Glutamatergic neuron (in vitro differentiated cells): ENCODE measurements at regions not wholly inside any gene's neighbourhood (a gene's known extent, or its start where the extent isn't known, plus 50 kb on each side); places are given as distances from the start of the nearest gene placed in this dataset.

Experiments used
- DNase-seq: peaks from one replicate; pipeline ENCODE4 v3.0.0; 2022
- H3K27ac Mint-ChIP-seq: one replicate; pipeline ENCODE4 v1.8.0; 2020; ENCODE audit warnings: mild to moderate bottlenecking, mixed read lengths, inconsistent platforms; ENCODE audit not compliant: unreplicated experiment
- H3K27me3 Mint-ChIP-seq: one replicate; pipeline ENCODE4 v1.8.0; 2020; ENCODE audit warnings: mild to moderate bottlenecking, moderate library complexity, mixed read lengths, inconsistent platforms; ENCODE audit not compliant: unreplicated experiment
- H3K36me3 Mint-ChIP-seq: one replicate; pipeline ENCODE4 v1.8.0; 2020; ENCODE audit warnings: mild to moderate bottlenecking, mixed read lengths, inconsistent platforms; ENCODE audit not compliant: unreplicated experiment
- H3K4me1 Mint-ChIP-seq: one replicate; pipeline ENCODE4 v1.8.0; 2020; ENCODE audit warnings: mild to moderate bottlenecking, low read depth, mixed read lengths, inconsistent platforms; ENCODE audit not compliant: unreplicated experiment
- H3K4me3 Mint-ChIP-seq: one replicate; pipeline ENCODE4 v1.8.0; 2020; ENCODE audit warnings: mild to moderate bottlenecking, mixed read lengths, inconsistent platforms; ENCODE audit not compliant: unreplicated experiment
- H3K9me3 Mint-ChIP-seq: one replicate; pipeline ENCODE4 v1.8.0; 2020; ENCODE audit warnings: mild to moderate bottlenecking, moderate library complexity, mixed read lengths, inconsistent platforms; ENCODE audit not compliant: unreplicated experiment
- TF ChIP-seq, protein P1 (sequence below): fragments of 200-600 bp; sonication (generic); IDR thresholded peaks from one replicate; pipeline ENCODE4 v1.5.0; 2021; ENCODE audit not compliant: partially characterized antibody, unreplicated experiment

DNA sequence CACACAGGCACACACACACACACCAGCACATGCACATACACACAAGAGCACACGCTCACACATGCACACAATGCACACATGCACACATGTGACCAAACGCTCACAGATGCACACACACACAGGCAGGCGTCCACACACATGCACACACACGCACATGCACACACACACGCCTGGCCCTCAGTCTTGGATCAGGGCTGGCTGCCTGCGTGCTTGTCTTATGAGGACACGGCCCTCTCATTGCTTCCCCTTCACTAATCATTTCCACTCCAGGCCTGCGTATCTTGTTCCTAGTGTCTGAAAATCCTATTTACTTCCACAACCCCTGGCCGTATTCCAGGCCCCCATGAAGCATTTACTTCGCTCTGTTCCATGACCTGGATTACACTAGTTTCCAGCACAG lies 740.5 kb downstream of the BRD1 start:
- Mint-ChIP-seq H3K27me3 (peaks cover 11% of the 10 kb centered on the region), H3K4me1 (no peaks in the 10 kb centered on the region), H3K36me3 (peaks cover 21% of the 10 kb centered on the region), H3K9me3 (peaks cover 45% of the 10 kb centered on the region), H3K4me3 (no peak overlapping the region), H3K27ac (no peak overlapping the region)
- TF ChIP-seq, protein P1, sequence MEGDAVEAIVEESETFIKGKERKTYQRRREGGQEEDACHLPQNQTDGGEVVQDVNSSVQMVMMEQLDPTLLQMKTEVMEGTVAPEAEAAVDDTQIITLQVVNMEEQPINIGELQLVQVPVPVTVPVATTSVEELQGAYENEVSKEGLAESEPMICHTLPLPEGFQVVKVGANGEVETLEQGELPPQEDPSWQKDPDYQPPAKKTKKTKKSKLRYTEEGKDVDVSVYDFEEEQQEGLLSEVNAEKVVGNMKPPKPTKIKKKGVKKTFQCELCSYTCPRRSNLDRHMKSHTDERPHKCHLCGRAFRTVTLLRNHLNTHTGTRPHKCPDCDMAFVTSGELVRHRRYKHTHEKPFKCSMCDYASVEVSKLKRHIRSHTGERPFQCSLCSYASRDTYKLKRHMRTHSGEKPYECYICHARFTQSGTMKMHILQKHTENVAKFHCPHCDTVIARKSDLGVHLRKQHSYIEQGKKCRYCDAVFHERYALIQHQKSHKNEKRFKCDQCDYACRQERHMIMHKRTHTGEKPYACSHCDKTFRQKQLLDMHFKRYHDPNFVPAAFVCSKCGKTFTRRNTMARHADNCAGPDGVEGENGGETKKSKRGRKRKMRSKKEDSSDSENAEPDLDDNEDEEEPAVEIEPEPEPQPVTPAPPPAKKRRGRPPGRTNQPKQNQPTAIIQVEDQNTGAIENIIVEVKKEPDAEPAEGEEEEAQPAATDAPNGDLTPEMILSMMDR, result no peak
- no peak for DNase-seq

- DNase-seq, result no peak
- peaks cover 47% of the 10 kb centered on the region for H3K9me3 Mint-ChIP-seq
- no peak overlapping the region for H3K4me3 Mint-ChIP-seq
- H3K27me3 Mint-ChIP-seq, result peaks cover 11% of the 10 kb centered on the region
- no peaks in the 10 kb centered on the region for H3K4me1 Mint-ChIP-seq
- TF ChIP-seq, protein P1, result no peak
- peaks cover 21% of the 10 kb centered on the region for H3K36me3 Mint-ChIP-seq
- no peak overlapping the region for H3K27ac Mint-ChIP-seq
Measured at GRCh38 chr22:49086606-49087157, 741.0 kb downstream of the BRD1 start.

DNA sequence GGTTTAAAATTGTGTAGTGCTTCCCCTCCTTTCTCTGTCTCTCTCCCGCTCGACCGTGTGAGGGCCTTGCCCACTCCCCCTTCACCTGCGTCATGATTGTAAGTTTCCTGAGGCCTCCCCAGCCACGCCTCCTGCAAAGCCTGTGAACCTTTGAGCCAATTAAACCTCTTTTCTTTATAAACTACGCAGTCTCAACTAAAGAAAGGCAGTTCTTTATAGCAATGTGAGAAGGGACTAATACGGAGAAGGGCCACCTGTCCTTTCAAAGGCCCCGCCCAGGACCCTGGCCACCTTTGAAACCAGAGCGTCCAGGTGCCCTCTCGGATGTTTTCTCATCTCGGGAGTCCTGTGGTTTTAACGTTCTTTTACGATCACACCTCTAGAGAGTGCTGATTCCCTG lies 741.5 kb downstream of the BRD1 start:
- Mint-ChIP-seq H3K36me3 (peaks cover 20% of the 10 kb centered on the region), H3K9me3 (peaks cover 45% of the 10 kb centered on the region), H3K27me3 (peaks cover 11% of the 10 kb centered on the region), H3K4me1 (no peaks in the 10 kb centered on the region), H3K4me3 (no peak overlapping the region), H3K27ac (no peak overlapping the region)
- TF ChIP-seq, protein P1, result no peak
- DNase-seq, result no peak

- peaks cover 41% of the 10 kb centered on the region for H3K9me3 Mint-ChIP-seq
- H3K27me3 Mint-ChIP-seq, result peaks cover 7% of the 10 kb centered on the region
- no peak overlapping the region for H3K4me3 Mint-ChIP-seq
- H3K4me1 Mint-ChIP-seq, result no peaks in the 10 kb centered on the region
- no peak overlapping the region for H3K27ac Mint-ChIP-seq
- DNase-seq, result no peak
- TF ChIP-seq, protein P1, result no peak
- H3K36me3 Mint-ChIP-seq, result peaks cover 16% of the 10 kb centered on the region
Measured at GRCh38 chr22:49084206-49084605, 743.5 kb downstream of the BRD1 start.

- H3K36me3 Mint-ChIP-seq, result peaks cover 16% of the 10 kb centered on the region
- peaks cover 39% of the 10 kb centered on the region for H3K9me3 Mint-ChIP-seq
- no peak overlapping the region for H3K27ac Mint-ChIP-seq
- DNase-seq, result no peak
- H3K4me1 Mint-ChIP-seq, result no peaks in the 10 kb centered on the region
- TF ChIP-seq, protein P1, result no peak
- H3K4me3 Mint-ChIP-seq, result no peak overlapping the region
- H3K27me3 Mint-ChIP-seq, result peaks cover 9% of the 10 kb centered on the region
Measured at GRCh38 chr22:49083607-49084006, 744.1 kb downstream of the BRD1 start.
